ENCODE measurements at regions not wholly inside any gene's neighbourhood (a gene's known extent, or its start where the extent isn't known, plus 50 kb on each side); places are given as distances from the start of the nearest gene placed in this dataset.

- TF ChIP-seq, protein P1, sequence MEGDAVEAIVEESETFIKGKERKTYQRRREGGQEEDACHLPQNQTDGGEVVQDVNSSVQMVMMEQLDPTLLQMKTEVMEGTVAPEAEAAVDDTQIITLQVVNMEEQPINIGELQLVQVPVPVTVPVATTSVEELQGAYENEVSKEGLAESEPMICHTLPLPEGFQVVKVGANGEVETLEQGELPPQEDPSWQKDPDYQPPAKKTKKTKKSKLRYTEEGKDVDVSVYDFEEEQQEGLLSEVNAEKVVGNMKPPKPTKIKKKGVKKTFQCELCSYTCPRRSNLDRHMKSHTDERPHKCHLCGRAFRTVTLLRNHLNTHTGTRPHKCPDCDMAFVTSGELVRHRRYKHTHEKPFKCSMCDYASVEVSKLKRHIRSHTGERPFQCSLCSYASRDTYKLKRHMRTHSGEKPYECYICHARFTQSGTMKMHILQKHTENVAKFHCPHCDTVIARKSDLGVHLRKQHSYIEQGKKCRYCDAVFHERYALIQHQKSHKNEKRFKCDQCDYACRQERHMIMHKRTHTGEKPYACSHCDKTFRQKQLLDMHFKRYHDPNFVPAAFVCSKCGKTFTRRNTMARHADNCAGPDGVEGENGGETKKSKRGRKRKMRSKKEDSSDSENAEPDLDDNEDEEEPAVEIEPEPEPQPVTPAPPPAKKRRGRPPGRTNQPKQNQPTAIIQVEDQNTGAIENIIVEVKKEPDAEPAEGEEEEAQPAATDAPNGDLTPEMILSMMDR (IDR thresholded peaks at IDR 0.05), result no peak
- TF ChIP-seq POLR2AphosphoS5 (IDR thresholded peaks at IDR 0.05; ENCODE audit: low read depth, low read length) (no peak), SIN3A (IDR thresholded peaks at IDR 0.05; ENCODE audit: borderline replicate concordance, insufficient read depth, low read depth, low read length) (no peak), TCF7L2 (IDR thresholded peaks at IDR 0.05; ENCODE audit: low read depth, low read length) (no peak)
Measured at GRCh38 chr2:201962774-201963562, 70.7 kb upstream of the FZD7 start.
